Kidney capillary endothelial cell (primary cell): ENCODE measurements at regions not wholly inside any gene's neighbourhood (a gene's known extent, or its start where the extent isn't known, plus 50 kb on each side); places are given as distances from the start of the nearest gene placed in this dataset.
"Not testable (repeated sequence)": the region's sequence is repeated elsewhere in the genome, so short reads cannot be mapped to it uniquely, and the experiment has no call there.

Experiments used
- DNase-seq: peaks from one replicate; pipeline ENCODE4 v3.0.0-alpha.2; 2018; ENCODE audit warnings: low spot score

DNA sequence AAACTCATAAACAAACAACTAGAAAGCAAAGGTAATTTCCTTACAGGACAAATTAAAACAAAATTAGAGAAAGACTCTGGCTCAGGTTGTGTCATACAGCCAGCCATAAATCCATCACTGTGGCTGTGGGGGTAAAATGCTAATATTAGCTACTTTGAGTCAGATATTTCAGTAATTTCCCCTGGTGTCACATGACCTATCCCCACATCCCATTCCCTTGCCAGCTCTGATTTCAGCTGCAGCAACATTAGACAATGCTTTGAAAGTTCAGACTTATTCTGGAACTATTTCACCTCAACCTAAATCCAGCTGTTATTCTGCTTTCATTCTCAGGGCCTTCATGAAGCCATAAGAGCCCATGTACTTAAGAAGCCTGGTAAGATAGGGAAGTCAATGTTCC is 55.3 kb downstream of the RPL10L start:
- peak; percentile 18 for DNase-seq

DNA sequence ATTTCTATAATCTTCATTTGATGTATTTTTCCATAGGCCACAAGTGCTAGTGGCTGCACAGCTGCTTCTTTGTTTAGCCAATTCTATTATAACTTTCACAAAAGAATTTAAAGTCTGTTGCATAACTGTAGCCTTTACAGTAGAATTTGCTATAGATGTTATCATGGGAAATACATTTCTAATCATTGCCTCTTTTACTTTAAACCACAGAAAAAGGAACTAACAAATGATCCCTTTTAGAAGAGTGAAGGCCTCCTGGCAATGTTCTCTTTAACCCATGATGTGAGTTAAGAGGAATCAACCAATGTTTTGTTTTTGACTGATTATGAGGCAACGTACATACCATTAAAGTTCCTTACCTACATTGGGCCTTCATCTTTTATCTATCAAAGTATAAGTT is 68.8 kb downstream of the RPL10L start:
- DNase-seq = no peak

DNA sequence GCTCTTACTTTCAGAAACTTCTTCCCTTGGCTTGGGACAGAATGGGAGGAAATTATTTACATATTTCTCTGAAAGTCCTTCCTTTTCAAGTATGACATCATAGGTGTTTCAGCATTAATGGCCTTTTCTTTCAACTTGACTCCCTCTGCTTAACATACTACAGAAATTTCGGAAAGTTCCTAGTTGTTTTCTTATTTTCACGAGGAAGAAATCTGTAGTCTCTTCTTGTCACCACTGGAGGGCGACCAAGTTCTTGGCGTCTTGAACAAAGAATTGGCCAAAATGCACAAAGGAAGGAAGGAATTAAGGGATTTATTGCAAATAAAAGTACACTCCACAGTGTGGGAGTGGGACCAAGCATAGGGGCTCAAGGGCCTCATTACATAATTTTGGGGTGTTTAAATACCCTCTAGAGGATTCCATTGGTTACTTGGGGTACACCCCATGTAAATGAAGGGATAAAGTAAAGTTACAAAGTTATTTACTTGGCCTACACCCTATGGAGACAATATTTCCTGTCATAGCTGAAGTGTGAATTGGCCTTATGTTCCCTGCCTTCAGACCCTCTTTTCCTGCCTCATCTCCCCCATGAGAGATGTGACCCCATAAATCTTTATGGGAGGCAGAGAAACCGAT is 70.4 kb downstream of the RPL10L start:
- peak; percentile 56 for DNase-seq

DNA sequence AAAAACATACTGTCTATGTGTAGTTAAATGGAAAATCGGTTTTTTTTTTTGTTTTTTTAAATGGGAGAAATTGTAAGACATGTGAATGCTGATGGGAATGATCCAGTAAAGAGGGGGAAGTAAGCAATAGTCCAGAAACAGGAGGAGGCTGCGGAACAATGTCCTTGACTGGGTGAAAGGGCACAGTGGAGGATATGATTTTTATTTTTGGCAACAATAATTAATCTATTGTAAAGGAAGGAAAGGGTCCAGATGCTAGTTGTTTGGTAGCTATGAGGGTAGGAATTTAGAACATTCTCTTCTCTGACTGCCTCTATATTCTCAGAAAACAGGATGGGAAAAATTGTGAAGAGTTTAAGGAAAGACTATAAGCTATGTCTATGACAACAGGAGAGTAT is 76.6 kb downstream of the RPL10L start:
- DNase-seq = peak; percentile 60

DNA sequence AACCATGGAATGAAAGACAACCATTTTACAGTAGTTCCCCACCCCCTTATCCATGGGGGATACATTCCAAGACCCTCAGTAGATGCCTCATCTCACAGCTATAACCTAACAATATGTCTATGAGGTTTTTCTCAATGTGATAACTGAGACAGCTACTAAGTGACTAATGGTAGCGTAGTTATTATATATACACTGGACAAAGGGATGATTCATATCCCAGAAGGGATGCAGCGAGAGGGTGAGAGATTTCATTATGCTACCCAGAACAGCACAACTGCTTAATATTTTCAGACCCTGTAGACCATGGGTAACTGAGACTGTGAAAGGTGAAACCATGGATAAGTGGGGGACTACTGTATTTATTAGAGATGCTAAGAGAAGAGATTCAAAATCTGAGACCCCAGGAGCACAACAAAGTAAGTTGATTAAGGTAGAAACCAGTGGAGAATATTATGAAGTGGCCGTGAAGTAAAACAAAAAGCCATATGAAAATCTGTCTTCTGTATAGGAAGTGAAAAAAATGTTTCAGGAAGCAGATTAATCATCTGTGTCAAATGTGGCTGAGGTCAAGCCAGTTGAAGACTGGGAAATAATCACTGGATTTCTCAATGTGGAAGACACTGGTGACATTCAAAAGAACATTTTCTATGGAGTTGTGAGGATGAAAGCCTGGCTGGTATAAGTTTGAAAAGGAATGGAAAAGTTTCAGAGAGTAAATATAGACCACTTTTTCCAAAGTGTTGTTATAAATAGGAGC is 77.2 kb downstream of the RPL10L start:
- peak; percentile 97 for DNase-seq

DNA sequence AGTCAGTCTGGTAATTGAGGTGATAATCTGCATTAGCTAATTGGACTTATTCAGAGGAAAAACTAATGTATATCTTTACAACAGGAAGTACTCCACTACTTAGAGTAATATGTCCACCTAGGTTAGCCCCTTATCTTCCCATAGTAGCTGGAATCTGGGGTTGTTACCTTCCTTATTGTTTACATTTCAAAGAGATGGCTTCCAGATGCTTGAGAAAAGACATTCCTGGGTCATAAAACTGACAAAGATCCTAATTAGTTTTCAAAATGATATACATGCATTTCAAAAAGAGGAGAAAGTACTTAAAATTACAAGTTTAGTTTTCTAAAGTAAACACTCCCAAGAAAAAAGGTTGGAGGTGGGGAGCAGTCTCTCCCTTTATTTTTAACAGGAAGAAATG is 78.1 kb downstream of the RPL10L start:
- DNase-seq = no peak

DNA sequence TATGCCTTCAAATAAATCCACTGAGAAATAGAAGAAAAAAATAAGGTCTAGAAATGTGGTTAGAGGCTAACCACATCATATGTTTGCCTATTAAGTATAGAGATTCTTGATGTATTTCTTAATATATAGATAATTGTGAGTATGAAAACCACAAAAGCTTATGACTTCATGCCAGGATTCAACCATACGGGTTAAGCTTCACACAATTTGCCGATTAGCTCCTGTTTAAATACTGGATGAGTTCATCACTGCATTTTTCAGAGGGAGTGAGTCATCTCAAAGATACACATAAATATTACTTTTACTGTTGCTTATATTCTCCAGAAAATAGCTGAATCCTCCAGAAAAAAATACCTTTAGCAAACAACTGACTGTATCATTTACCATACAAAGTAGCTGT is 79.6 kb downstream of the RPL10L start:
- DNase-seq = peak; percentile 42

DNA sequence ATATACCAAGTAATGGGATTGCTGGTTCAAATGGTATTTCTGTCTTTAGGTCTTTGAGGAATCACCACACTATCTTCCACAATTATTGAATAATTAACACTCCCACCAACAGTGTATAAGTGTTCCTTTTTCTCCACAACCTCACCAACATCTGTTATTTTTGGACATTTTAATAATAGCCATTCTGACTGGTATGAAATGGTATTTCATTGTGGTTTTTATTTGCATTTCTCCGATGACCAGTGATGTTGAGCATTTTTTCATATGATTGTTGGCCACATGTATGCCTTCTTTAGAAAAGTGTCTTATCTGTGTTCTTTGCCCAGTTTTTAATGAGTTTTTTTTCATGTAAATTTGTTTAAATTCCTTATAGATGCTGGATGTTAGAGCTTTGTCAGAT is 83.4 kb downstream of the RPL10L start:
- DNase-seq = not testable (repeated sequence)

DNA sequence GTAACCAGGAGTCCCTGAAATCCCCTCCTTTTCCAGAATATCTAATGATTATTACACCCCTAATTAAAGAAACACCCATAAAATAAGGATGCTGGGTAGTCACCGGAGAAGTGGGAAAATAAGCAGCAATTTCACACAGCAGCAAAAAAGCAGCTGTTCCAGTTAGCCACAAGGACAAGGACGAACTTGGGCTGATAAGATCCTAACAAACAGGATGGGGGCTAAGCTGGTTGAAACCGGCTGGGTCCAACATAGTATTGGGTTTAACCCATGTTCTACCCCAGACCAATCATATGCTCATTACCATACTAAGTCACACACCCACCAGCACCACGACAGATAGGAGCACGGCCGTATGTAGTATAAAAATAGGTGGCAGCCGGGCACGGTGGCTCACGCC is 100.7 kb downstream of the RPL10L start:
- DNase-seq = no peak

DNA sequence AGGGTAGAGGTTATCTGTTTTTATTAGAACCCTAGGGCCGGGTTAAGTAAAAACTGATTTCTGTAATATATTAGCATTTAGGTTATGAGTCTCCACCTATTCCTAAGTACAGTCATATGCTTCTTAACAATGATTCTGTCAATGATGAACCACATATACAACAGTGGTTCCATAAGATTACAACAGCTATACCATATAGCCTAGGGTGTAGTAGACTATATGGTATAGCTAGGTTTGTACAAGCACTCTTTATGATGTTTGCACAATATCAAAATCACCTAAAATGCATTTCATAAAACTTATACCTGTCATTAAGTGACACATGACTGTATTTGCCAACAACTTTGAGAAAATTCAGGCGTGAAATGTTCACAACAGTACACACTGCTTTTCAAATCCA is 110.6 kb downstream of the RPL10L start:
- no peak for DNase-seq

DNA sequence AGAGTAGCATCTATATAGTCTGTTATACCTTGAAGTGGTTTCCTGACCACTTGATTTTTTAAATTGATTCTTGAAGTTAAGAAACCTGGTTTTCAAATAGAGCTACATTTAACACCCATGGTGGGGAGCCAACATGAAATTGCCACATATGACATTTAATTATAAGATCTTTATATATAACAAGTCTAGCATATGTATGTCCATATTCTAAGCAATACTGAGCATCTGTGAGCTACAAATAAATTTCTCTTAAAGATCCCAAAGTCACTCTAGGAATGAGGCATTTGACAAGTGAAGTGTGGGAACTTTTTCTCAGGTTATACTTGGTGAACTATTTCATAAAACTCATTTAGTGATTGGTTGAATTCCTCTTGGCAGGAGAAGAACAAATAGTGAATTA is 132.5 kb downstream of the RPL10L start:
- no peak for DNase-seq

DNA sequence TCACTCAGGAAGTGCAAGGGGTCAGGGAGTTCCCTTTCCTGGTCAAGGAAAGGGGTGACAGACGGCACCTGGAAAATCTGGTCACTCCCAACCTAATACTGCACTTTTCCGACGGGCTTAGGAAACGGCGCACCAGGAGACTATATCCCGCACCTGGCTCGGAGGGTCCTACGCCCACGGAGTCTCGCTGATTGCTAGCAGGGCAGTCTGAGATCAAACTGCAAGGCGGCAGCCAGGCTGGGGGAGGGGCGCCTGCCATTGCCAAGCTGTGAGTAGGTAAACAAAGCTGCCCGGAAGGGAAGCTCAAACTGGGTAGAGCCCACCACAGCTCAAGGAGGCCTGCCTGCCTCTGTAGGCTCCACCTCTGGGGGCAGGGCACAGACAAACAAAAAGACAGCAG is 142.8 kb downstream of the RPL10L start:
- not testable (repeated sequence) for DNase-seq

DNA sequence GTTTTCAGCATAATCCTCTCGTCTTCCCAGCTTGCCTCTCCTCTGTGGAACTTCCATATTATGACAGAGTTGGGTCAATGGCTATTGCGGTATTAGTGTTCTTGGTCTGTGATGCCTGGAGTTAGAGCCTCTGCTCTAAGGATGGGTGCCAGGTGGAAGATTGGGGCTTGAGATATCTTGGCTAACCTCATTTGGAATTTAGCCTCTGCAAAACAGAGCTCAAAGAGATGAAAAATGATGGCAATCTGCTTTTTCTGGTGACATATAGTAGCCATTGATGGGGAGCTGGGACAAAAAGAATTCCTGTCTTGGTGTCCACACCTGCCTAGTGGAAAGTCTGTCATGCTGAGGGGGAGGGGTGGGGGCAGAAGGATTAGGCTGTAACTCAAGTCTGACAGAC is 152.1 kb downstream of the RPL10L start:
- DNase-seq = no peak

DNA sequence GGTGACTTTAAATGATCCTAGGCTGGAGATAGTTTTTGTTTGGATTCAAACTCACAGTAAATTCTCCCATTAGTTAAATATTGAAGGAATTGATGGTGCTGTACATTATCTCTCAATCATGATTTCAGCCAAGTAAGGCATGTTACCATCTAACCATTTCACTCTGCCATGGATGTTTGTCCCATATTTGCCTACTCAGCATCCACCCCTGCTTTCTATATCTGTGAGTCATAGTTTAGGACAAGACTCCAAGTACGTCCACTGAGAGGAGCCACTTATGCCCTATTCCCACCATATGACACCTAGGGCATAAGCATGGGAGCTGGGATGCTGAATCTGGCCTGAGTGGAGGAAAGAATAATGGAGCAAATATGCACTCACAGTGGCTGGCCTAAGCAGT is 155.2 kb downstream of the RPL10L start:
- no peak for DNase-seq

DNA sequence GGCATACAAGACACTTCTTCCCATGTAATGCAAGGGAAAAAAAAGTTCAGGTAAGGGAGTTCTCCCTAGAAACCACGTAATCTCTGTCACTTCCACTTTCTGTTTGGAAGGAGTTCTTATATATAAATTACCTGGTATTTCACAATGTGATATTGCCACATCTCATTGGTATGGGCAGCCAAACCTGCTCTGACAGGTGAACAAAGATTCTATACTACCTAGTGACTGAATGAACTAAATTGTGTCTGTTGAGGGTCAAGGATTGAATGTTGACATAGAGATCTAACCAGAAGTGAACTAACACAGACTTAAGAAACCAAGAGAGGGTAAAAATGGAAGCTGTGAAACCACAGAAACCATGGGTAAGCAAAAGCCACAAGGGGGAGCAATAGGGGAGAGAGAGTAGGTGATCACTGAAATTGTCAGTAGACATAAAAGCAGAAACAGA is 161.3 kb downstream of the RPL10L start:
- DNase-seq = peak; percentile 45

DNA sequence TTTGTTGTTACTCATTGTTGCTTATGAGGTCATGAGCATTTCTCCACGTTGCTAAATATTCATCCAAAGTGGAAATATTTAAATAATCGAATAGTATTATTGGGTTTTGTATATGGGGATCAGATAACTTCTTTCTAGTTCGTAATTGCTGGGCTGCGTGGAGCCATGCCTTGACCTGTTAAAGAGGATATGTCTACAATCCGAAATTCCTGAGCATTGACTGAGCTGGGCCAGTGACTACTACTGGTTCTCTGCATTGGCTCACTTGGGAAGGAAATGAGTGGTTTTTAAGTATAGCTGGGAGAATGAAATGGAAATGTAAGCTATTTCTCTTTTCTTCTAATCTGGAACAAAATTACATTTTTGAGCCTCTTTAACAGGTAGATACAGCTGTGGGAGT is 163.2 kb downstream of the RPL10L start:
- no peak for DNase-seq

DNA sequence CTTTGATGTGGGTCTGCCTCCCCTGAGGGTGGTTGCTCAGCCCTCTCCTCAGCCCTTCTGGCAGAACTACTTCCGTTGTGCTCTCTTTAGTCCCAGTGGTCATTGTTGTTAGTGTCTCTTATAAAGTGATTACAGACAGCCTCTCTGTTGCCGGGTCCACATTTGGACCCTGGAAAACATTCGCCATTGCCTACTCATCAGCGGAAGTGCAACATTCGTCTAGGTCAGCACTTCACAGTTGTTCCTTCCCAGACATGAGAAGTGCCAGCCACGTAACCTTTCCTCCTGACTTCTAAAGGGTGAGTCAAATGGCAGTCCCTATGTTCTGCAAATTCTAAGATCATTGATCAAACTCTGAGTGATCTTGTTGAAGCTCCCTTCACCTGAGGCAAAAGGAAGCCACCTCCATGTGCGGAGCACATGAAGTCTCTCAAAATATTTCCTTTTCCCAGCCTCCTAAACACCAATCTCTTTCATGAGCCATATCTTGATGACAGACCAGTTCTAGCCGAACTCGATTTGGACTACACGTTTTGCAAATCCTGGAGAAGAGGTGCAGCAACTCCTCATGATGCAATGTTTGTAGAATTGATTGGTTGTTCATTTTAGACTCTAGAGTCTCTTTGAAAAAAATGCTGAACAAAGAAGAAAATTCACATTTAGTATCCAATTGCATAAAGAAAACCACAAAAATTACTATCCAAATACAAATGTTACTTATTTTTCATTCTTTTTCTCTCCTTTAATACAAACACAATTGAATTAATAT is 163.8 kb downstream of the RPL10L start:
- DNase-seq = no peak

DNA sequence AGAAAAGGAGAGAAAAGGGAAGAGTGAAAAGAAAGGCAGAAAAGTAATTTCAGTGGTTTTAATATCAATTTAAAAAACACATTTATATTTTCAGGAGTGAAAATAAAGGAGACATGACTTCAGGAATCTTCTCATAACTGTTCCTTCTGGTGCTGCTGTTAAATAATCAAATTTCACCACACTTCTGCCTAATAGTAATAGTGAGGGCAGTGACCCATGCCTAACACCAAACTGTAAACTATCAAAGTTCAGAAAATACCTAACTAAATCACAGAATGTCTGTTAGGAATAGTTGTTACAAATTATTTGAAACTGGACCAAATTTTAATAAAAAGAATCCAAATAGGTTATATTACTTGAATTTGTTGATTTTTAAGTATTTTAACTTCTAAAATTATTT is 169.4 kb downstream of the RPL10L start:
- DNase-seq = no peak

DNA sequence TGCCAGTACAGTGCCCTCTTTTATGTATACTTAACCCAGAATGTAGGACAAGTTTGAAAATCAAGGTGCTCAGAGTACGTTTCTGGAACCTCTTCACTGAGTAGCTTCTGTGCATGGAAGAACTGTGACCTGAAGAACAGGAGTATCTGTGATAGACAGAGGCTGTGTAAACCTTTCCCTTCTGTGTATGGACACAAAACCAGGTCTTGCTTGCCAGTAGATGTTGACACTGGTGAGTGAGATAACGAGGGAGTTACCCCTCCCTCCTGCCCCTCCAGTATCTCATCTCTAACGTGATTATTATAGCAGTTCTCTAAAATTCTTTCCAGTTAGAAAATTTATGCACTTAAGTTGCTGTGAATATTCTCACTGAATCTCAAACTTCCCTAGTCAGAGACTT is 170.8 kb downstream of the RPL10L start:
- no peak for DNase-seq

DNA sequence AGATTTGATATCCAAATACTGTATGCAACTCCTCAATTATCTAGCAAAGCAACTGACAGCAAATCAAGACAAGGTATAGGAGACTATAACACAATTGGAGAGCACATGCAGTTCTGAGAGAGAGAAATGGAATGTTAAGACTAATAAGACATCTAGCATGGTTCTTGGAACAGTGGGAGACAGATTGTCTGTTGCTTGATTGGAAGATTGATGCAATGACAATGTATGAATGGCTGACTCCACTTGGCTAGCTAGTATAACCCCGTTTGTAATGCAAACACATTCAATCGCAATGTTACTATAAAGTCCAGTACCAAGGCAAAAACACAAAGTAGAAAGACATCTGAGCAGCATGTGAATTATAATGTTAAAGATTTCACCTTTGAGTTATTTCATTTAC is 179.3 kb downstream of the RPL10L start:
- DNase-seq = no peak

DNA sequence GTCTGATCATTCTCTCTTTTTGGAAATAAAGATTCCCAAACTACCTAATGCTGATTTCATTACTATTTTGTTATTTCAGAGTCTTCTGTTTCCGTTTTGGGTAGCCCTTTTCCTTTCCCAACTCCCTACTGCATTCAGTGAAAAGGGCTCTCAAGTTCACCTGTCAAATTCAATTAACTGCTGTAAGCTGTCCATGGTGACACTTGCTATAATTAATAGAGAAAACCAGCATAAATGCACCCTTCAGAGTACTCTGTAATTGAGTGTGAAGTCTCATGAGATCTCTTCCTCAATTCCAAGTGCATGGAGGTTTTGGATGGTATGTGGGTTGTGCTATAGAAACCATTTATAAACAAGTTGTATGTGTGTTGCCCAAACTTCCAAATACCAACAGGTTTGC is 187.2 kb downstream of the RPL10L start:
- no peak for DNase-seq

DNA sequence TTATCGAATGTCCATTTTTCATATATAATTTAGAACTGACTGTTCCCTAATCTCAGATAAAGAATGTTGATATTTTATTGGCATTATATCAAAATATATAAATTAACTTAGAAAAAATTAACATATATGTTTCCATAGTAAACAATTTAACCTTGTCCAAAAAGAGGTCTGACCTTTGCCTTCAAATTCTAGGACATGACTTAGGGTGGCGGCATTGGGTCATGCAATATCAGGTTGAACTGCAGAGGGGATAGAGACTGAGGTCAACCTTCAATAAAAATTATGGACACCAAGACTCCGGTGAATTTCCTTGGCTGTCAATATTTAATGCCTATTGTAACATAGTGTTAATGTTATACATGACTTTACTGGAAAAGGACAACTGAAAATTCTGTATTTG is 199.8 kb downstream of the RPL10L start:
- DNase-seq = no peak

DNA sequence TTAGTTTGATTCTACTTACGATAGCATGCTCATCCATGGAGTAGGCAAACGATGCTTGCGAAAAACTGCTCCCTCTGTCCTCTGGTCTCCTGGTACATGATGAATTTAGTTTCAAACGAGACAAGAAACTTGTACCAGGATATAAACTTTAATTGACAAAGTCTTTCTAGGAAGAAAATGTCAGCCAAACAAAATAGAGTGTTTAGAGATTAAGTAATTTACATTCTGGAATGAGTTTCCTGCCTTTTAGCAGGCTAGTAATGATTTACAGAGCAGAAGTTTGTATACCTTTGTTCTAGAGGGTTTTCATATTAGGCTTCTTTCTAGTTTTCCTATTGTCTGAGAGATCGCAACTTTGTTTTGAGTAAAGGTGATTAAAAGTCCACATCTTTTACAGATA is 206.9 kb downstream of the RPL10L start:
- DNase-seq = no peak
